ENCODE measurements at regions not wholly inside any gene's neighbourhood (a gene's known extent, or its start where the extent isn't known, plus 50 kb on each side); places are given as distances from the start of the nearest gene placed in this dataset.
"Not testable (repeated sequence)": the region's sequence is repeated elsewhere in the genome, so short reads cannot be mapped to it uniquely, and the experiment has no call there.

GRCh38 chr21:18752894-18753293 lies 349.3 kb upstream of the TMPRSS15 start:
- TF ChIP-seq CTBP1 (IDR thresholded peaks at IDR 0.05; ENCODE audit: borderline replicate concordance); SP1 (IDR thresholded peaks at IDR 0.05); FOXA1 (IDR thresholded peaks at IDR 0.05); BHLHE40 (IDR thresholded peaks at IDR 0.05; ENCODE audit: borderline replicate concordance); NFRKB (IDR thresholded peaks at IDR 0.05); ZNF384 (IDR thresholded peaks at IDR 0.05); LEF1 (IDR thresholded peaks at IDR 0.05; ENCODE audit: borderline replicate concordance): not testable (repeated sequence)
- TF ChIP-seq, protein P1, sequence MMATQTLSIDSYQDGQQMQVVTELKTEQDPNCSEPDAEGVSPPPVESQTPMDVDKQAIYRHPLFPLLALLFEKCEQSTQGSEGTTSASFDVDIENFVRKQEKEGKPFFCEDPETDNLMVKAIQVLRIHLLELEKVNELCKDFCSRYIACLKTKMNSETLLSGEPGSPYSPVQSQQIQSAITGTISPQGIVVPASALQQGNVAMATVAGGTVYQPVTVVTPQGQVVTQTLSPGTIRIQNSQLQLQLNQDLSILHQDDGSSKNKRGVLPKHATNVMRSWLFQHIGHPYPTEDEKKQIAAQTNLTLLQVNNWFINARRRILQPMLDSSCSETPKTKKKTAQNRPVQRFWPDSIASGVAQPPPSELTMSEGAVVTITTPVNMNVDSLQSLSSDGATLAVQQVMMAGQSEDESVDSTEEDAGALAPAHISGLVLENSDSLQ (IDR thresholded peaks at IDR 0.05), result not testable (repeated sequence)

Data from HEK293T (cell line).